Keratinocyte (primary cell): ENCODE measurements at regions not wholly inside any gene's neighbourhood (a gene's known extent, or its start where the extent isn't known, plus 50 kb on each side); places are given as distances from the start of the nearest gene placed in this dataset.

ENCODE experiments used
- CTCF ChIP-seq, 3 experiments: IDR thresholded peaks in 1 of 3; conservative IDR thresholded peaks in 1 of 3; optimal IDR thresholded peaks in 1 of 3; 2 replicates in 2 of 3; 3 replicates in 1 of 3; pipeline versions ENCODE3 to v1.5.1; 2011; ENCODE audit warnings: low read length in 3 of 3, mild to moderate bottlenecking in 3 of 3, moderate library complexity in 2 of 3, control low read depth in 1 of 3, inconsistent platforms in 1 of 3; ENCODE audit not compliant: insufficient read depth in 2 of 3; ENCODE audit errors: extremely low read depth in 1 of 3
- EZH2 ChIP-seq: IDR thresholded peaks from one replicate; pipeline ENCODE4 v1.6.1; 2012; ENCODE audit warnings: inconsistent platforms, mild to moderate bottlenecking, low read length, moderate library complexity

GRCh38 chr2:147046473-147046872 lies 798.4 kb upstream of the ACVR2A start:
- TF ChIP-seq EZH2 (no peak), CTCF (optimal IDR thresholded peaks at IDR 0.05 in 1 of 3, IDR thresholded peaks at IDR 0.05 in 1 of 3, conservative IDR thresholded peaks at IDR 0.05 in 1 of 3; ENCODE audit: extremely low read depth in 1 of 3, insufficient read depth in 2 of 3, low read length in 3 of 3) (no peak)
